ENCODE measurements at regions not wholly inside any gene's neighbourhood (a gene's known extent, or its start where the extent isn't known, plus 50 kb on each side); places are given as distances from the start of the nearest gene placed in this dataset.

DNA sequence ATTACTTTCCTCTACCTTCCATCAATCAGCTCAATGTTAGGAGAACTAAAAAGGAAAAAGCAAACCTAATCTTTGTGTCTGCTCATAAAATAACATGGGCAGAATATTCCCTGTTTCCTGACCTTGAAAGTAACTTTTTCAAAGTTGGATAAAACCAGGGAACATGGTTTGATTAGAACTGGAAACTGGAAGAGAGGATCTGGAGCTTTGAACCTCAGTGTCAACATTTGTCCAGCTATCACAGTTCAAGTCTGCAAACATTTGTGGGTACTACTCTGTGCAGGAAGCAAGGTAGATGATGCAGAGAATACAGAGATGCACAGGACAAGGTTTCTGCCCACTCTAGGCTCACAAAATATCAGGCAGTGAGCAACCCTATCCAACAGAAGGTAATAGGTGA lies 86.4 kb upstream of the TAB3 start:
- TF ChIP-seq, protein P1, sequence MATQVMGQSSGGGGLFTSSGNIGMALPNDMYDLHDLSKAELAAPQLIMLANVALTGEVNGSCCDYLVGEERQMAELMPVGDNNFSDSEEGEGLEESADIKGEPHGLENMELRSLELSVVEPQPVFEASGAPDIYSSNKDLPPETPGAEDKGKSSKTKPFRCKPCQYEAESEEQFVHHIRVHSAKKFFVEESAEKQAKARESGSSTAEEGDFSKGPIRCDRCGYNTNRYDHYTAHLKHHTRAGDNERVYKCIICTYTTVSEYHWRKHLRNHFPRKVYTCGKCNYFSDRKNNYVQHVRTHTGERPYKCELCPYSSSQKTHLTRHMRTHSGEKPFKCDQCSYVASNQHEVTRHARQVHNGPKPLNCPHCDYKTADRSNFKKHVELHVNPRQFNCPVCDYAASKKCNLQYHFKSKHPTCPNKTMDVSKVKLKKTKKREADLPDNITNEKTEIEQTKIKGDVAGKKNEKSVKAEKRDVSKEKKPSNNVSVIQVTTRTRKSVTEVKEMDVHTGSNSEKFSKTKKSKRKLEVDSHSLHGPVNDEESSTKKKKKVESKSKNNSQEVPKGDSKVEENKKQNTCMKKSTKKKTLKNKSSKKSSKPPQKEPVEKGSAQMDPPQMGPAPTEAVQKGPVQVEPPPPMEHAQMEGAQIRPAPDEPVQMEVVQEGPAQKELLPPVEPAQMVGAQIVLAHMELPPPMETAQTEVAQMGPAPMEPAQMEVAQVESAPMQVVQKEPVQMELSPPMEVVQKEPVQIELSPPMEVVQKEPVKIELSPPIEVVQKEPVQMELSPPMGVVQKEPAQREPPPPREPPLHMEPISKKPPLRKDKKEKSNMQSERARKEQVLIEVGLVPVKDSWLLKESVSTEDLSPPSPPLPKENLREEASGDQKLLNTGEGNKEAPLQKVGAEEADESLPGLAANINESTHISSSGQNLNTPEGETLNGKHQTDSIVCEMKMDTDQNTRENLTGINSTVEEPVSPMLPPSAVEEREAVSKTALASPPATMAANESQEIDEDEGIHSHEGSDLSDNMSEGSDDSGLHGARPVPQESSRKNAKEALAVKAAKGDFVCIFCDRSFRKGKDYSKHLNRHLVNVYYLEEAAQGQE (IDR thresholded peaks at IDR 0.05; ENCODE audit: low read depth) = no peak
- TF ChIP-seq EP300 (IDR thresholded peaks at IDR 0.05; ENCODE audit: borderline replicate concordance) (no peak), FOXM1 (IDR thresholded peaks at IDR 0.05; ENCODE audit: borderline replicate concordance, low read depth) (no peak), TEAD4 (IDR thresholded peaks at IDR 0.05) (no peak), TCF12 (IDR thresholded peaks at IDR 0.05; ENCODE audit: low read depth) (no peak), CREB1 (IDR thresholded peaks at IDR 0.05; ENCODE audit: low read depth) (no peak), RAD21 (IDR thresholded peaks at IDR 0.05; ENCODE audit: low read depth) (no peak), CEBPB (IDR thresholded peaks at IDR 0.05) (no peak), YY1 (IDR thresholded peaks at IDR 0.05; ENCODE audit: low read depth) (no peak), ZBTB7A (IDR thresholded peaks at IDR 0.05; ENCODE audit: low read depth) (no peak), TAF1 (IDR thresholded peaks at IDR 0.05; ENCODE audit: low read depth) (no peak), EGR1 (IDR thresholded peaks at IDR 0.05) (no peak), NFIC (IDR thresholded peaks at IDR 0.05) (no peak)
- TF ChIP-seq, protein P2, sequence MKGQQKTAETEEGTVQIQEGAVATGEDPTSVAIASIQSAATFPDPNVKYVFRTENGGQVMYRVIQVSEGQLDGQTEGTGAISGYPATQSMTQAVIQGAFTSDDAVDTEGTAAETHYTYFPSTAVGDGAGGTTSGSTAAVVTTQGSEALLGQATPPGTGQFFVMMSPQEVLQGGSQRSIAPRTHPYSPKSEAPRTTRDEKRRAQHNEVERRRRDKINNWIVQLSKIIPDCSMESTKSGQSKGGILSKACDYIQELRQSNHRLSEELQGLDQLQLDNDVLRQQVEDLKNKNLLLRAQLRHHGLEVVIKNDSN (IDR thresholded peaks at IDR 0.05) = no peak
- TF ChIP-seq, protein P3, sequence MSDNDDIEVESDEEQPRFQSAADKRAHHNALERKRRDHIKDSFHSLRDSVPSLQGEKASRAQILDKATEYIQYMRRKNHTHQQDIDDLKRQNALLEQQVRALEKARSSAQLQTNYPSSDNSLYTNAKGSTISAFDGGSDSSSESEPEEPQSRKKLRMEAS (IDR thresholded peaks at IDR 0.05) = no peak

DNA sequence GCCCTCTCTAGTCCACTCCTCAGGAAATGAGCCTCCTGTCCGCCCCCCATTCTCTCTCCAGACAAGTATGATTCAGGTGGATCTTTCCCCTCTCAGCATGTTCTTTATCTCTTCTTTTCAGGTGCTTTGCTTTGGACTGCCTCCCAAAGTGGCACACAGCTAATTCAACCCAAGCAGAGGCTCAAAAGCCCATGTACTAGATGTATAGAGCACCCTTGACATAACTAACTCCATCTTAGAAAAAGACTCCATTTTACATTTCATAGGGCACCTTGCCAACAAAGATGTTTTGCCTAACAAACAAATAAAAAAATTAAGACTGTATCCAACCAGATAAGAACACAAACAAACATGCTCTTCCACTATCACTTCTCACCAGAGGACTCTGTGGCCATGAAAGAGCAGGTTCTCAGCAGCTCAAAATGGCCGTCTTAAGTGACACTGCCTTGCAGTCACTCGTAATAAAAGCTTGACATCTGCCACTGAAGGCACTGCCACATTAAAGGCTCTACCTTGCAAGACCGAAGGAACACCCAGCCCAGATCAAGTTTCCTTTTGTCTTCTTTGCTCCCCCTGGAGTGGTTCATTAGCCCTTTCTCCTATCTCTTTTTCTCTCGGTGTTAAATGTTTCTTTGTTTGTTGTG lies 84.9 kb upstream of the TAB3 start:
- TF ChIP-seq, protein P2 (IDR thresholded peaks at IDR 0.05) = no peak
- no peak for TF ChIP-seq TAF1 (IDR thresholded peaks at IDR 0.05; ENCODE audit: low read depth)
- TF ChIP-seq RAD21 (IDR thresholded peaks at IDR 0.05; ENCODE audit: low read depth) = no peak
- no peak for TF ChIP-seq CREB1 (IDR thresholded peaks at IDR 0.05; ENCODE audit: low read depth)
- TF ChIP-seq, protein P3 (IDR thresholded peaks at IDR 0.05) = no peak
- TF ChIP-seq YY1 (IDR thresholded peaks at IDR 0.05; ENCODE audit: low read depth) = no peak
- no peak for TF ChIP-seq CEBPB (IDR thresholded peaks at IDR 0.05)
- TF ChIP-seq NFIC (IDR thresholded peaks at IDR 0.05) = no peak
- TF ChIP-seq, protein P1 (IDR thresholded peaks at IDR 0.05; ENCODE audit: low read depth) = no peak
- TF ChIP-seq EP300 (IDR thresholded peaks at IDR 0.05; ENCODE audit: borderline replicate concordance) = no peak
- no peak for TF ChIP-seq FOXM1 (IDR thresholded peaks at IDR 0.05; ENCODE audit: borderline replicate concordance, low read depth)
- no peak for TF ChIP-seq ZBTB7A (IDR thresholded peaks at IDR 0.05; ENCODE audit: low read depth)
- no peak for TF ChIP-seq TCF12 (IDR thresholded peaks at IDR 0.05; ENCODE audit: low read depth)
- no peak for TF ChIP-seq EGR1 (IDR thresholded peaks at IDR 0.05)

DNA sequence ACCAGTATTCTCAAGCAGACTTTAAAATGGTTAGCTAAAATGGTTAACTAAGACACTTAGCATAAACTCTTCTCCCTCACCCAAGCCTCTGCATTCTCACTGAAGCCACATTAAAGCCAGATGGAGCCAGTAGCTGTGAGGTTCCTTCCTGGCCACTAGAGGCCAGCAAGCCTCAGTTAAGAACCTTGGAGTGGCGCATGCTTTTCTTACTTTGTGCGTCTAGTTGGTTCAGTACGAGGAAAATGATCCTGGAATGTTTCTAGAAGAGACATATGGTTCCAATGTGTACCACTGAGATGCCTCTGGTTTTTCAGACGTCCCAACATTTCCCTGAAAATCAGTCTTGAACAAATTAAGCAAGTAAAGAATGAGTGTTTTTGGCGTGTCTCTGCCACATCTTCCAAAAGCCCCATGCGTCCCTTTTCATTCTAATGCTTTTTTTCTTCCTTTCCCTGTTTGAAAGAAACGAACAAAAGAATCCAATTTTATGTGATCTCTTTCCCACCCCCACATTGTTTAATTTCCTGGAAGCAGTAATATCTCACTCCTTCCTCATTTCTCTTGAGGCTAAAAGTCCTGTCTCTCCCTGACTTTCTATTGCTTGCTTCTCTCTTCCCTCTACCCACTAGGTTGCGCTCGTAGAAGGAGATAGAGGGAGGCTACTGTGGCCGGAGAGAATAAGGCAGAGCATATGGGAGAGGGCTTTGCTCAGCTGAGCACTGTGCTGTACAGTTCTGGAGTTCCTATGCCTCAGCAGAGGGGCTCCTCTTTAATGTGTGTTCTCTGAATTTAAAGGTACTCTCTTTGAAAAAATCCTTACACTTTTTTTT lies 82.9 kb upstream of the TAB3 start:
- TF ChIP-seq RAD21 (IDR thresholded peaks at IDR 0.05; ENCODE audit: low read depth) = peak; percentile 27; the same call in 1 of the 2 replicates
- TF ChIP-seq EP300 (IDR thresholded peaks at IDR 0.05; ENCODE audit: borderline replicate concordance) = no peak

DNA sequence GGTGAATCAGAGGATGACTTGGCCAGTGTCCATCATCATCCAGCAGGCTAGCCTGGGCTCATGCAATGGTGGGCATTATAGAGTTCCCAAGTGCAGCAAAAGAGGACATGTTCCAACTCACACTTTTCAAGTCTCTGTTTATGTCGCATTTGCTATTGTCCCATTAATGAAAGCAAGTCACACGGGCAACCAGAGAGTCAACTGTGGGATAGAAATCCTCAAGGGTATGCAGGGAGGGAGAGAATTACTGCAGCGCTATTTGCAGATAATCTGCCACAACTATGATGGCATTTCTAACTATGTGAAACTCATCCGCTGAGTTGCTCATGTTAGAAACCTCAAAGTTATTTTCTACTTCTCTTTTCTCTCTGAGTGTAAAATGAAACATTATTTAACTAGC lies 78.5 kb upstream of the TAB3 start:
- TF ChIP-seq EP300 (IDR thresholded peaks at IDR 0.05; ENCODE audit: borderline replicate concordance) = no peak
- TF ChIP-seq, protein P1 (IDR thresholded peaks at IDR 0.05; ENCODE audit: low read depth) = no peak
- TF ChIP-seq NFIC (IDR thresholded peaks at IDR 0.05) = no peak
- TF ChIP-seq EGR1 (IDR thresholded peaks at IDR 0.05) = no peak
- TF ChIP-seq TEAD4 (IDR thresholded peaks at IDR 0.05) = no peak
- TF ChIP-seq, protein P2 (IDR thresholded peaks at IDR 0.05) = no peak
- TF ChIP-seq, protein P3 (IDR thresholded peaks at IDR 0.05) = no peak
